Activated B cell treated with CpG ODN at 0.5 μM for 24 hours (primary cell): ENCODE measurements at regions not wholly inside any gene's neighbourhood (a gene's known extent, or its start where the extent isn't known, plus 50 kb on each side); places are given as distances from the start of the nearest gene placed in this dataset.

Source experiments
- ATAC-seq: fragments of 200-7000 bp; cut with Tn5 transposase; one replicate; pipeline ENCODE4 v1.10.0; 2021; ENCODE audit warnings: low read depth, mild to moderate bottlenecking, moderate library complexity
- CTCF ChIA-PET: fragments of 350-600 bp; sonication (Branson Sonifier 250); formaldehyde crosslinking; loops from one replicate; lab custom pipeline; 2021; ENCODE audit warnings: antibody characterized with exemption; lab: Charles Lee
- POLR2A ChIA-PET: fragments of 350-600 bp; sonication (Branson Sonifier 250); formaldehyde crosslinking; loops from one replicate; lab custom pipeline; 2021; ENCODE audit warnings: antibody characterized with exemption; lab: Charles Lee
- DNase-seq: peaks from one replicate; pipeline ENCODE4 v3.0.0; 2022
- H3K27ac Mint-ChIP-seq: one replicate; pipeline ENCODE4 v1.8.0; 2020; ENCODE audit warnings: mixed read lengths
- H3K27me3 Mint-ChIP-seq: one replicate; pipeline ENCODE4 v1.8.0; 2021; ENCODE audit warnings: mixed read lengths
- H3K36me3 Mint-ChIP-seq: one replicate; pipeline ENCODE4 v1.8.0; 2021; ENCODE audit warnings: low read depth, mixed read lengths
- H3K4me1 Mint-ChIP-seq: one replicate; pipeline ENCODE4 v1.8.0; 2021; ENCODE audit warnings: mixed read lengths
- H3K4me3 Mint-ChIP-seq: one replicate; pipeline ENCODE4 v1.8.0; 2020; ENCODE audit warnings: mild to moderate bottlenecking, mixed read lengths
- H3K9me3 Mint-ChIP-seq: one replicate; pipeline ENCODE4 v1.8.0; 2020; ENCODE audit warnings: mixed read lengths
- CTCF ChIP-seq: fragments of 200-600 bp; IDR thresholded peaks from one replicate; pipeline ENCODE4 v1.8.0; 2022; ENCODE audit warnings: antibody characterized with exemption, mild to moderate bottlenecking
- intact Hi-C: fragments of 100-400 bp; cut with micrococcal nuclease; formaldehyde crosslinking; loops from one replicate; pipeline ENCODE4 v1.15.1; 2024

GRCh38 chr9:118515947-118516346, 811.7 kb downstream of the TLR4 start:
- DNase-seq (no peak), ATAC-seq (no peak)
- TF ChIP-seq CTCF, result no peak
- peaks cover 2% of the 10 kb centered on the region for H3K27me3 Mint-ChIP-seq
- ChIA-PET CTCF (no interaction called here), POLR2A (no interaction called here)
- no peaks in the 10 kb centered on the region for H3K36me3 Mint-ChIP-seq
- no peak overlapping the region for H3K4me3 Mint-ChIP-seq
- no peak overlapping the region for H3K27ac Mint-ChIP-seq
- H3K9me3 Mint-ChIP-seq, result no peaks in the 10 kb centered on the region
- no peaks in the 10 kb centered on the region for H3K4me1 Mint-ChIP-seq
- intact Hi-C loops, result no loop called here

DNA sequence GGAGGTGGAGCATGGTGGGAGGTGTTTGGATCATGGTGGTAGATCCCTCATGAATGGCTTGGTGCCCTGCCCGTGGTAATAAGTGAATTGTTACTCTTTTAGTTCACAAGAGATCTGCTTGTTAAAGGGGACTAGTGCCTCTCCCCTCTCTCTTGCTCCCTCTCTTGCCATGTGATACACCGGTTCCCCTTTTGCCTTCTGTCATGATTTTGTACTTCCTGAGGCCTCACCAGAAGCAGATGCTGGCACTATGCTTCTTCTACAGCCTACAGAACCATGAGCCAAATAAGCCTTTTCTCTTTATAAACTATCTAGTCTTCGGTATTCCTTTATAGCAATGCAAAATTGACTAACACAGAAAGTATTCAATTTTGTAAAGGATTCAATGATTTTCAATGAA, 817.1 kb downstream of the TLR4 start:
- no peaks in the 10 kb centered on the region for H3K9me3 Mint-ChIP-seq
- H3K4me3 Mint-ChIP-seq, result no peak overlapping the region
- TF ChIP-seq CTCF, result no peak
- no peaks in the 10 kb centered on the region for H3K4me1 Mint-ChIP-seq
- no peaks in the 10 kb centered on the region for H3K36me3 Mint-ChIP-seq
- POLR2A ChIA-PET, result no interaction called here
- H3K27me3 Mint-ChIP-seq, result peaks cover 3% of the 10 kb centered on the region
- intact Hi-C loops, result no loop called here
- no peak overlapping the region for H3K27ac Mint-ChIP-seq
- ATAC-seq, result no peak
- DNase-seq, result no peak
- CTCF ChIA-PET, result no interaction called here

GRCh38 chr9:118522093-118523028, 818.2 kb downstream of the TLR4 start:
- intact Hi-C loops, result no loop called here
- no peaks in the 10 kb centered on the region for H3K36me3 Mint-ChIP-seq
- no peak overlapping the region for H3K27ac Mint-ChIP-seq
- ChIA-PET POLR2A (no interaction called here), CTCF (no interaction called here)
- no peaks in the 10 kb centered on the region for H3K4me1 Mint-ChIP-seq
- peaks cover 3% of the 10 kb centered on the region for H3K27me3 Mint-ChIP-seq
- DNase-seq, result no peak
- TF ChIP-seq CTCF, result no peak
- ATAC-seq, result no peak
- no peak overlapping the region for H3K4me3 Mint-ChIP-seq
- no peaks in the 10 kb centered on the region for H3K9me3 Mint-ChIP-seq

DNA sequence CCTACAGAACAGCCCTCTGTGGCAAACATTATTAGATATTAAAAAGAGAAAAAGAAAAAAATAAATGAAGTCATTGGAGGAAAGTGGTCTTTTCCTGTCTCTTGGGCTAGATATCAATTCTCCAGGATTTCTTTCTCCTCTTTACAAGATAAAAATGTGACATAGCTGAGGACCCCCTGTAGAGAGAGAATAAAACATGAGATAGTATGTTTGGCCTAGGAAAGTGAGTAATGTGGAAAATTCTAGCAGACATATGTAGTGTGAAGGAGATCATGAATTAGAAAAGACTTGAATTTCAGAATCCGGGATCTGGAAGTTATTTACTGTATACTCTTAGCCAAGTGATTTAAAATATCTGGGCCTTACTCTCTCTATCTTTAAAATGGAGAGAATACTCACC, 823.1 kb downstream of the TLR4 start:
- ATAC-seq (no peak), DNase-seq (no peak)
- TF ChIP-seq CTCF, result no peak
- ChIA-PET POLR2A (no interaction called here), CTCF (no interaction called here)
- no peak overlapping the region for H3K4me3 Mint-ChIP-seq
- intact Hi-C loops, result no loop called here
- no peaks in the 10 kb centered on the region for H3K4me1 Mint-ChIP-seq
- no peaks in the 10 kb centered on the region for H3K9me3 Mint-ChIP-seq
- H3K27me3 Mint-ChIP-seq, result no peaks in the 10 kb centered on the region
- H3K27ac Mint-ChIP-seq, result no peak overlapping the region
- H3K36me3 Mint-ChIP-seq, result no peaks in the 10 kb centered on the region

GRCh38 chr9:118529210-118529609, 825.0 kb downstream of the TLR4 start:
- Mint-ChIP-seq H3K36me3 (no peaks in the 10 kb centered on the region), H3K9me3 (peaks cover 2% of the 10 kb centered on the region), H3K4me3 (no peak overlapping the region), H3K27me3 (no peaks in the 10 kb centered on the region), H3K27ac (no peak overlapping the region), H3K4me1 (no peaks in the 10 kb centered on the region)
- no peak for DNase-seq
- no peak for ATAC-seq
- TF ChIP-seq CTCF, result no peak
- intact Hi-C loops, result no loop called here
- CTCF ChIA-PET, result no interaction called here
- POLR2A ChIA-PET, result no interaction called here
